Activated B cell treated with CpG ODN at 0.5 μM for 24 hours (primary cell): ENCODE measurements at regions not wholly inside any gene's neighbourhood (a gene's known extent, or its start where the extent isn't known, plus 50 kb on each side); places are given as distances from the start of the nearest gene placed in this dataset.

Source experiments
- ATAC-seq: fragments of 200-7000 bp; cut with Tn5 transposase; one replicate; pipeline ENCODE4 v1.10.0; 2021; ENCODE audit warnings: low read depth, mild to moderate bottlenecking, moderate library complexity
- CTCF ChIA-PET: fragments of 350-600 bp; sonication (Branson Sonifier 250); formaldehyde crosslinking; loops from one replicate; lab custom pipeline; 2021; ENCODE audit warnings: antibody characterized with exemption; lab: Charles Lee
- POLR2A ChIA-PET: fragments of 350-600 bp; sonication (Branson Sonifier 250); formaldehyde crosslinking; loops from one replicate; lab custom pipeline; 2021; ENCODE audit warnings: antibody characterized with exemption; lab: Charles Lee
- DNase-seq: peaks from one replicate; pipeline ENCODE4 v3.0.0; 2022
- H3K27ac Mint-ChIP-seq: one replicate; pipeline ENCODE4 v1.8.0; 2020; ENCODE audit warnings: mixed read lengths
- H3K27me3 Mint-ChIP-seq: one replicate; pipeline ENCODE4 v1.8.0; 2021; ENCODE audit warnings: mixed read lengths
- H3K36me3 Mint-ChIP-seq: one replicate; pipeline ENCODE4 v1.8.0; 2021; ENCODE audit warnings: low read depth, mixed read lengths
- H3K4me1 Mint-ChIP-seq: one replicate; pipeline ENCODE4 v1.8.0; 2021; ENCODE audit warnings: mixed read lengths
- H3K4me3 Mint-ChIP-seq: one replicate; pipeline ENCODE4 v1.8.0; 2020; ENCODE audit warnings: mild to moderate bottlenecking, mixed read lengths
- H3K9me3 Mint-ChIP-seq: one replicate; pipeline ENCODE4 v1.8.0; 2020; ENCODE audit warnings: mixed read lengths
- CTCF ChIP-seq: fragments of 200-600 bp; IDR thresholded peaks from one replicate; pipeline ENCODE4 v1.8.0; 2022; ENCODE audit warnings: antibody characterized with exemption, mild to moderate bottlenecking
- intact Hi-C: fragments of 100-400 bp; cut with micrococcal nuclease; formaldehyde crosslinking; loops from one replicate; pipeline ENCODE4 v1.15.1; 2024

- POLR2A ChIA-PET, result no interaction called here
Measured at GRCh38 chr13:38514575-38514974, 164.9 kb downstream of the UFM1 start.

GRCh38 chr13:38518328-38518727 lies 168.5 kb upstream of the FREM2 start:
- no peak overlapping the region for H3K4me3 Mint-ChIP-seq
- no peak for TF ChIP-seq CTCF
- POLR2A ChIA-PET, result no interaction called here
- H3K27ac Mint-ChIP-seq, result no peak overlapping the region
- intact Hi-C loops, result no loop called here
- DNase-seq (no peak), ATAC-seq (no peak)
- peaks cover 2% of the 10 kb centered on the region for H3K9me3 Mint-ChIP-seq
- CTCF ChIA-PET, result interaction anchor here (0.7 kb wide), 1 partner anchor 410 kb away, joined by 3 read pairs; no protein-coding TSS in a partner anchor
- H3K36me3 Mint-ChIP-seq, result no peaks in the 10 kb centered on the region
- no peaks in the 10 kb centered on the region for H3K4me1 Mint-ChIP-seq
- no peaks in the 10 kb centered on the region for H3K27me3 Mint-ChIP-seq

More at GRCh38 chr13:38514575-38514974, 164.9 kb downstream of the UFM1 start:
- Mint-ChIP-seq H3K36me3 (no peaks in the 10 kb centered on the region), H3K27me3 (no peaks in the 10 kb centered on the region), H3K9me3 (peaks cover 1% of the 10 kb centered on the region), H3K4me1 (no peaks in the 10 kb centered on the region), H3K4me3 (no peak overlapping the region), H3K27ac (no peak overlapping the region)
- intact Hi-C loops, result no loop called here
- CTCF ChIA-PET, result no interaction called here
- ATAC-seq (no peak), DNase-seq (no peak)
- no peak for TF ChIP-seq CTCF

- POLR2A ChIA-PET, result no interaction called here
- H3K27me3 Mint-ChIP-seq, result no peaks in the 10 kb centered on the region
- DNase-seq, result no peak
- TF ChIP-seq CTCF, result no peak
- no peaks in the 10 kb centered on the region for H3K36me3 Mint-ChIP-seq
- peaks cover 2% of the 10 kb centered on the region for H3K9me3 Mint-ChIP-seq
- no peak overlapping the region for H3K4me3 Mint-ChIP-seq
- no peaks in the 10 kb centered on the region for H3K4me1 Mint-ChIP-seq
- ATAC-seq, result no peak
- no peak overlapping the region for H3K27ac Mint-ChIP-seq
- intact Hi-C loops, result no loop called here
- CTCF ChIA-PET, result no interaction called here
Measured at GRCh38 chr13:38519229-38519911, 167.5 kb upstream of the FREM2 start.

- Mint-ChIP-seq H3K4me3 (no peak overlapping the region), H3K27me3 (no peaks in the 10 kb centered on the region), H3K36me3 (no peaks in the 10 kb centered on the region), H3K27ac (no peak overlapping the region), H3K4me1 (no peaks in the 10 kb centered on the region), H3K9me3 (peaks cover 2% of the 10 kb centered on the region)
- intact Hi-C loops, result no loop called here
- no peak for TF ChIP-seq CTCF
- no peak for ATAC-seq
- DNase-seq, result no peak
- CTCF ChIA-PET, result no interaction called here
- POLR2A ChIA-PET, result no interaction called here
Measured at GRCh38 chr13:38520041-38520440, 166.8 kb upstream of the FREM2 start.

GRCh38 chr13:38527140-38527539 lies 159.7 kb upstream of the FREM2 start:
- Mint-ChIP-seq H3K4me3 (no peak overlapping the region), H3K9me3 (no peaks in the 10 kb centered on the region), H3K27me3 (no peaks in the 10 kb centered on the region), H3K27ac (no peak overlapping the region), H3K4me1 (no peaks in the 10 kb centered on the region), H3K36me3 (no peaks in the 10 kb centered on the region)
- POLR2A ChIA-PET, result no interaction called here
- TF ChIP-seq CTCF, result no peak
- ATAC-seq, result no peak
- CTCF ChIA-PET, result no interaction called here
- intact Hi-C loops, result no loop called here
- DNase-seq, result no peak
